ENCODE measurements at regions not wholly inside any gene's neighbourhood (a gene's known extent, or its start where the extent isn't known, plus 50 kb on each side); places are given as distances from the start of the nearest gene placed in this dataset.
A peak's percentile ranks its signal among the peaks of the same experiment; 100 is the strongest.

DNA sequence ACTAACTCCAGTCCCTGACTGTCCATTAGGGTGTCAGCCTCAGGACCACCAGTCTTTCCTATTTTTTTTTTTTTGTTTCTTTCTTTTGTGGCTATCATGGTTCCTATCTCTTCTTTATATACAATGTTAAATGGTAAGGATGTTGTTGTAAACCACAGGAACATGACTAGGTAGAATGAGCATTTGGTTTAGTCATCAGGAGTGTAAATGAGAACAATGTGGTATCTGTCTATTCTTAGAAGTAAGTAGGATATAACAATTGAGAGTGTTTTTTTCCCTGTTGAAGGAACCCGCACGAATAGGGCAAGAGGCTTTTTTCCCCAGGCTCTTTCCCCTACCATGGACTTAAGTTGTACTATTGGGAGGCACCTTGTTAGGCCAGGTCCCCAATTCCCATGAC lies 880.3 kb upstream of the GBE1 start:
- DNase-seq (ENCODE audit: low read depth, low spot score): peak; percentile 13
- dilution Hi-C loops (cut with MboI; ENCODE audit: extremely low pct_ligation_motif_present, low sequenced_read_pairs): no loop called here
- Histone ChIP-seq H3K36me3 (ENCODE audit: control insufficient read depth in 2 of 2, extremely low read depth in 1 of 2, insufficient read depth in 2 of 2, low read length in 2 of 2) (no peaks in the 10 kb centered on the region), H3K4me2 (ENCODE audit: control insufficient read depth, extremely low read depth, insufficient read depth, low read depth, low read length) (peak overlapping the region; percentile 25), H3K9me3 (ENCODE audit: control insufficient read depth, low read depth, low read length) (no peaks in the 10 kb centered on the region), H3K4me3 (ENCODE audit: control insufficient read depth in 2 of 3, extremely low read depth in 1 of 3, insufficient read depth in 2 of 3, low read depth in 1 of 3, low read length in 3 of 3) (no peak overlapping the region), H3K4me1 (ENCODE audit: control insufficient read depth, extremely low read depth, insufficient read depth, low read length) (peaks cover 5% of the 10 kb centered on the region), H3K27ac (ENCODE audit: control insufficient read depth, insufficient read depth, low read length) (peak overlapping the region; percentile 55), H3K9ac (ENCODE audit: control insufficient read depth, extremely low read depth, insufficient read depth, low read length) (no peak overlapping the region), H3K27me3 (ENCODE audit: control insufficient read depth, extremely low read depth, insufficient read depth, low read length) (no peaks in the 10 kb centered on the region), H3K79me2 (ENCODE audit: control insufficient read depth, insufficient read depth, low read length) (no peaks in the 10 kb centered on the region), H4K20me1 (ENCODE audit: control insufficient read depth, extremely low read depth, insufficient read depth, low read length) (no peaks in the 10 kb centered on the region), H3K9me1 (ENCODE audit: control insufficient read depth, extremely low read depth, insufficient read depth, low read length) (no peaks in the 10 kb centered on the region), H2AFZ (ENCODE audit: control insufficient read depth, low read length) (peak overlapping the region; percentile 23)
- no peak for TF ChIP-seq CTCF (optimal IDR thresholded peaks at IDR 0.05 in 1 of 3, IDR thresholded peaks at IDR 0.05 in 1 of 3, conservative IDR thresholded peaks at IDR 0.05 in 1 of 3; ENCODE audit: extremely low read depth in 1 of 3, insufficient read depth in 2 of 3, low read length in 3 of 3)
- no peak for FAIRE-seq

DNA sequence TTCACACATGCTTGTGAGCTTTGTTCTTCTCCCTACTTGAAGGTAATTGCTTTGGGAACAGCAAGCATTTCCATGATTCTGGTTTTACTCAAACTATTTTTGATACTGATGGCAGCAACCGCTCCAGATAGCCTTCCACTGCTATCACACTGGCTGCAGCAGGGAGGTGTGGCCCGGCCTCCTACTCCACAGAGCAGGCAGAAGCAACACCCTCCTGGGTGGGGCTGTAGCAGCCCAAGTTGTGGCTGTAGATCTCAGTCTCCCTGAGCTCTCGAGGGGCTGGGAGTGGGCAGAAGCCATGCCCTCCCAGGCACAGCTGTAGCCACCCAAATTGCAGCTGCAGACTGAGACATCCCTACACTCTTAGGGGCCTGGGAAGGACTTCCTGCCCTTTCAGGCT lies 878.8 kb upstream of the GBE1 start:
- Histone ChIP-seq H3K36me3 (ENCODE audit: control insufficient read depth in 2 of 2, extremely low read depth in 1 of 2, insufficient read depth in 2 of 2, low read length in 2 of 2) (no peaks in the 10 kb centered on the region), H3K4me2 (ENCODE audit: control insufficient read depth, extremely low read depth, insufficient read depth, low read depth, low read length) (no peak overlapping the region), H3K9me1 (ENCODE audit: control insufficient read depth, extremely low read depth, insufficient read depth, low read length) (no peaks in the 10 kb centered on the region), H3K27ac (ENCODE audit: control insufficient read depth, insufficient read depth, low read length) (no peak overlapping the region), H3K9me3 (ENCODE audit: control insufficient read depth, low read depth, low read length) (no peaks in the 10 kb centered on the region), H3K79me2 (ENCODE audit: control insufficient read depth, insufficient read depth, low read length) (no peaks in the 10 kb centered on the region), H3K9ac (ENCODE audit: control insufficient read depth, extremely low read depth, insufficient read depth, low read length) (no peak overlapping the region), H3K27me3 (ENCODE audit: control insufficient read depth, extremely low read depth, insufficient read depth, low read length) (no peaks in the 10 kb centered on the region), H3K4me3 (ENCODE audit: control insufficient read depth in 2 of 3, extremely low read depth in 1 of 3, insufficient read depth in 2 of 3, low read depth in 1 of 3, low read length in 3 of 3) (no peak overlapping the region), H2AFZ (ENCODE audit: control insufficient read depth, low read length) (no peak overlapping the region), H3K4me1 (ENCODE audit: control insufficient read depth, extremely low read depth, insufficient read depth, low read length) (peaks cover 5% of the 10 kb centered on the region), H4K20me1 (ENCODE audit: control insufficient read depth, extremely low read depth, insufficient read depth, low read length) (no peaks in the 10 kb centered on the region)
- FAIRE-seq (no peak), DNase-seq (ENCODE audit: low read depth, low spot score) (no peak)
- dilution Hi-C loops (cut with MboI; ENCODE audit: extremely low pct_ligation_motif_present, low sequenced_read_pairs): no loop called here
- TF ChIP-seq CTCF (optimal IDR thresholded peaks at IDR 0.05 in 1 of 3, IDR thresholded peaks at IDR 0.05 in 1 of 3, conservative IDR thresholded peaks at IDR 0.05 in 1 of 3; ENCODE audit: extremely low read depth in 1 of 3, insufficient read depth in 2 of 3, low read length in 3 of 3) (no peak), EZH2 (IDR thresholded peaks at IDR 0.05; ENCODE audit: low read length) (no peak)

Measured in keratinocyte (primary cell).